ENCODE measurements at regions not wholly inside any gene's neighbourhood (a gene's known extent, or its start where the extent isn't known, plus 50 kb on each side); places are given as distances from the start of the nearest gene placed in this dataset.

GRCh38 chr2:193824474-193824873 is 1629.7 kb upstream of the TMEFF2 start:
- WGBS, 5 donors = 49 to 64% (median 58%) methylated on average over 1 of the region's 1 CpG
- Histone ChIP-seq H3K27me3 (no peaks in the 10 kb centered on the region), H3K4me1 (no peaks in the 10 kb centered on the region), H3K27ac (no peak overlapping the region), H3K9me3 (peaks cover 0 to 18% (median 10%) of the 10 kb centered on the region in 4 donors), H3K4me3 (no peak overlapping the region), H3K36me3 (no peaks in the 10 kb centered on the region)
- TF ChIP-seq EP300 (IDR thresholded peaks at IDR 0.05) = no peak
- no peak for TF ChIP-seq POLR2A (IDR thresholded peaks at IDR 0.05)
- no peak for TF ChIP-seq POLR2AphosphoS5 (IDR thresholded peaks at IDR 0.05)
- TF ChIP-seq CTCF (IDR thresholded peaks at IDR 0.05) = no peak
- no peak for DNase-seq
- intact Hi-C loops (cut with DNase I; ENCODE audit: low total_unique reads) = no loop called here

- intact Hi-C loops (cut with DNase I; ENCODE audit: low total_unique reads) = no loop called here
- DNase-seq = no peak
- H3K4me1 ChIP-seq = no peaks in the 10 kb centered on the region
- peaks cover 0 to 28% (median 19%) of the 10 kb centered on the region in 4 donors for H3K9me3 ChIP-seq
- no peak overlapping the region for H3K27ac ChIP-seq
- H3K27me3 ChIP-seq = no peaks in the 10 kb centered on the region
- 81 to 98% (median 92%) methylated on average over 4 to 5 of the region's 5 CpGs for WGBS, 5 donors
- H3K36me3 ChIP-seq = no peaks in the 10 kb centered on the region
- no peak for TF ChIP-seq POLR2A (IDR thresholded peaks at IDR 0.05)
- no peak for TF ChIP-seq EP300 (IDR thresholded peaks at IDR 0.05)
- TF ChIP-seq POLR2AphosphoS5 (IDR thresholded peaks at IDR 0.05) = no peak
- TF ChIP-seq CTCF (IDR thresholded peaks at IDR 0.05) = no peak
- H3K4me3 ChIP-seq = no peak overlapping the region
These were observed 1624.2 kb upstream of the TMEFF2 start for GRCh38 chr2:193818801-193819499.

- H3K27me3 ChIP-seq = no peaks in the 10 kb centered on the region
- intact Hi-C loops (cut with DNase I; ENCODE audit: low total_unique reads) = no loop called here
- DNase-seq = no peak
- peaks cover 0 to 17% (median 16%) of the 10 kb centered on the region in 4 donors for H3K9me3 ChIP-seq
- no peak overlapping the region for H3K27ac ChIP-seq
- H3K4me1 ChIP-seq = no peaks in the 10 kb centered on the region
- H3K36me3 ChIP-seq = no peaks in the 10 kb centered on the region
- H3K4me3 ChIP-seq = no peak overlapping the region
- TF ChIP-seq POLR2AphosphoS5 (IDR thresholded peaks at IDR 0.05) = no peak
- no peak for TF ChIP-seq EP300 (IDR thresholded peaks at IDR 0.05)
- no peak for TF ChIP-seq CTCF (IDR thresholded peaks at IDR 0.05)
- TF ChIP-seq POLR2A (IDR thresholded peaks at IDR 0.05) = no peak
These were observed 1621.3 kb upstream of the TMEFF2 start for GRCh38 chr2:193816008-193816407.

- H3K4me1 ChIP-seq = no peaks in the 10 kb centered on the region
- H3K9me3 ChIP-seq = no peaks in the 10 kb centered on the region
- no peak for TF ChIP-seq EP300 (IDR thresholded peaks at IDR 0.05)
- no peak for TF ChIP-seq POLR2A (IDR thresholded peaks at IDR 0.05)
- TF ChIP-seq POLR2AphosphoS5 (IDR thresholded peaks at IDR 0.05) = no peak
- TF ChIP-seq CTCF (IDR thresholded peaks at IDR 0.05) = no peak
- no peaks in the 10 kb centered on the region for H3K36me3 ChIP-seq
- intact Hi-C loops (cut with DNase I; ENCODE audit: low total_unique reads) = no loop called here
- no peaks in the 10 kb centered on the region for H3K27me3 ChIP-seq
- WGBS, 5 donors = 68 to 78% (median 75%) methylated on average over 3 of the region's 3 CpGs
- no peak overlapping the region for H3K4me3 ChIP-seq
- H3K27ac ChIP-seq = no peak overlapping the region
- DNase-seq = no peak
These were observed 1615.8 kb upstream of the TMEFF2 start for GRCh38 chr2:193810533-193810932.

All from stomach (tissue), 8 donors.